ENCODE measurements at regions not wholly inside any gene's neighbourhood (a gene's known extent, or its start where the extent isn't known, plus 50 kb on each side); places are given as distances from the start of the nearest gene placed in this dataset.

- Histone ChIP-seq H3K9me3 (ENCODE audit: low read length) (no peaks in the 10 kb centered on the region), H2AFZ (ENCODE audit: low read length) (no peak overlapping the region), H3K27me3 (ENCODE audit: control insufficient read depth in 1 of 2, insufficient read depth in 2 of 2, low read length in 2 of 2) (no peaks in the 10 kb centered on the region), H3K27ac (ENCODE audit: extremely low read length, insufficient read depth, low read length) (no peak overlapping the region), H3K4me3 (replicated peaks in 1 of 3; ENCODE audit: insufficient read depth in 1 of 3, low read depth in 2 of 3, low read length in 3 of 3) (no peak overlapping the region), H3K36me3 (replicated peaks in 1 of 2; ENCODE audit: control insufficient read depth in 1 of 2, insufficient read depth in 2 of 2, low read length in 2 of 2) (no peaks in the 10 kb centered on the region), H3K79me2 (ENCODE audit: insufficient read depth, low read length) (no peaks in the 10 kb centered on the region), H4K20me1 (ENCODE audit: insufficient read depth, low read length) (no peaks in the 10 kb centered on the region), H3K4me2 (ENCODE audit: low read depth, low read length) (no peak overlapping the region), H3K9ac (ENCODE audit: insufficient read depth, low read depth, low read length) (no peak overlapping the region), H3K4me1 (ENCODE audit: insufficient read depth, low read length) (no peaks in the 10 kb centered on the region)
- no peak for TF ChIP-seq ZNF224 (CRISPR knock-in tag; IDR thresholded peaks at IDR 0.05)
- TF ChIP-seq SP2 (CRISPR knock-in tag; IDR thresholded peaks at IDR 0.05): no peak
- no peak for TF ChIP-seq ZNF746 (CRISPR knock-in tag; IDR thresholded peaks at IDR 0.05)
- TF ChIP-seq ZIK1 (CRISPR knock-in tag; IDR thresholded peaks at IDR 0.05; ENCODE audit: borderline replicate concordance, low read depth): no peak
- no peak for TF ChIP-seq ZFP36L1 (CRISPR knock-in tag; IDR thresholded peaks at IDR 0.05)
- TF ChIP-seq SCMH1 (CRISPR knock-in tag; IDR thresholded peaks at IDR 0.05; ENCODE audit: borderline replicate concordance): no peak
- TF ChIP-seq, protein P1, sequence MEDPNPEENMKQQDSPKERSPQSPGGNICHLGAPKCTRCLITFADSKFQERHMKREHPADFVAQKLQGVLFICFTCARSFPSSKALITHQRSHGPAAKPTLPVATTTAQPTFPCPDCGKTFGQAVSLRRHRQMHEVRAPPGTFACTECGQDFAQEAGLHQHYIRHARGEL (CRISPR knock-in tag; IDR thresholded peaks at IDR 0.05): no peak
- no peak for TF ChIP-seq ZNF605 (CRISPR knock-in tag; IDR thresholded peaks at IDR 0.05)
- intact Hi-C loops (cut with micrococcal nuclease; ENCODE audit: unreplicated experiment): no loop called here
- in situ Hi-C loops (cut with HindIII; ENCODE audit: extremely low pct_ligation_motif_present, low pct_unique_long_range_greater_than_20kb): no loop called here
- FAIRE-seq (no peak), ATAC-seq (no peak), DNase-seq (ENCODE audit: low spot score) (no peak)
- no TSS peak for BruUV-seq (replicated peaks)
- ChIA-PET POLR2A (no interaction called here), CTCF (ENCODE audit: low intra/inter-chr PET ratio, low total read pairs) (no interaction called here)
Observed at GRCh38 chr21:18148401-18148800, 96.2 kb upstream of the CHODL start.

DNA sequence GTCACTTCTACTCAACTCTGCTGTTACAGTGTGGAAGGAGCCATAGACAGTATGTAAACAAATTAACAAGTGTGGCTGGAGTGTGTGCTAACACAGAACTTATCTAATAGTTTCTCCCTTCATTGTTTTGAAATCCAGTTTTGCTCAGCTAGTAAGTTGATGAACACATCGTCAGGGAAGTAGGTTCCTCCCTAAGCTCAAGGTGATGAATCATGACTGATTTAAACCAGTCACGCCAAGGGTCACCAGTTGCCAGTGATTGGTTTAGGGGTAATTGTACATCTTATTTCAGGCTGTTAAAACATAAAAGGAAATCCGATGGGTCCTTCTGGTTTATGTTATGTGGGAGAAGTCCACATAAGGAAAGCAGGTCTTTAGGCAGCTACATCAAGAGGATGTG lies 97.0 kb upstream of the CHODL start:
- no peaks in the 10 kb centered on the region for H3K4me1 ChIP-seq (ENCODE audit: insufficient read depth, low read length)
- H3K9me3 ChIP-seq (ENCODE audit: low read length): no peaks in the 10 kb centered on the region
- BruUV-seq (replicated peaks): no TSS peak
- no peaks in the 10 kb centered on the region for H4K20me1 ChIP-seq (ENCODE audit: insufficient read depth, low read length)
- no peaks in the 10 kb centered on the region for H3K79me2 ChIP-seq (ENCODE audit: insufficient read depth, low read length)
- 4% methylated on average over 3 of the region's 3 CpGs for WGBS (ENCODE audit: low lambda C conversion rate)
- intact Hi-C loops (cut with micrococcal nuclease; ENCODE audit: unreplicated experiment): no loop called here
- FAIRE-seq (no peak), ATAC-seq (no peak), DNase-seq (ENCODE audit: low spot score) (no peak)
- no peak overlapping the region for H2AFZ ChIP-seq (ENCODE audit: low read length)
- H3K27me3 ChIP-seq (ENCODE audit: control insufficient read depth in 1 of 2, insufficient read depth in 2 of 2, low read length in 2 of 2): no peaks in the 10 kb centered on the region
- ChIA-PET POLR2A (no interaction called here), CTCF (ENCODE audit: low intra/inter-chr PET ratio, low total read pairs) (no interaction called here)
- H3K27ac ChIP-seq (ENCODE audit: extremely low read length, insufficient read depth, low read length): no peak overlapping the region
- no peak overlapping the region for H3K4me3 ChIP-seq (replicated peaks in 1 of 3; ENCODE audit: insufficient read depth in 1 of 3, low read depth in 2 of 3, low read length in 3 of 3)
- no peak overlapping the region for H3K4me2 ChIP-seq (ENCODE audit: low read depth, low read length)
- H3K9ac ChIP-seq (ENCODE audit: insufficient read depth, low read depth, low read length): no peak overlapping the region
- H3K36me3 ChIP-seq (replicated peaks in 1 of 2; ENCODE audit: control insufficient read depth in 1 of 2, insufficient read depth in 2 of 2, low read length in 2 of 2): no peaks in the 10 kb centered on the region
- in situ Hi-C loops (cut with HindIII; ENCODE audit: extremely low pct_ligation_motif_present, low pct_unique_long_range_greater_than_20kb): no loop called here
- TF ChIP-seq THYN1 (CRISPR knock-in tag; IDR thresholded peaks at IDR 0.05; ENCODE audit: borderline replicate concordance, low read depth) (no peak), HIVEP1 (CRISPR knock-in tag; IDR thresholded peaks at IDR 0.05) (no peak), ZNF460 (CRISPR knock-in tag; IDR thresholded peaks at IDR 0.05; ENCODE audit: borderline replicate concordance) (no peak), ZNF251 (CRISPR knock-in tag; IDR thresholded peaks at IDR 0.05) (no peak), GATA4 (IDR thresholded peaks at IDR 0.05; ENCODE audit: borderline replicate concordance, low read depth) (no peak), ZNF44 (CRISPR knock-in tag; IDR thresholded peaks at IDR 0.05) (no peak), HNF4A (CRISPR knock-in tag; IDR thresholded peaks at IDR 0.05) (no peak), ZNF784 (CRISPR knock-in tag; IDR thresholded peaks at IDR 0.05; ENCODE audit: borderline replicate concordance) (no peak), FOXO4 (CRISPR knock-in tag; conservative IDR thresholded peaks at IDR 0.05) (no peak), ZFP90 (CRISPR knock-in tag; IDR thresholded peaks at IDR 0.05; ENCODE audit: borderline replicate concordance) (no peak)

Measured in HepG2 (cell line).